Astrocyte (in vitro differentiated cells and primary cell): ENCODE measurements at regions not wholly inside any gene's neighbourhood (a gene's known extent, or its start where the extent isn't known, plus 50 kb on each side); places are given as distances from the start of the nearest gene placed in this dataset.
"Not testable (repeated sequence)": the region's sequence is repeated elsewhere in the genome, so short reads cannot be mapped to it uniquely, and the experiment has no call there.

Experiments
- DNase-seq: peaks from one replicate; pipeline ENCODE4 v3.0.0-alpha.2; 2010; ENCODE audit warnings: low read depth
- FAIRE-seq: peaks from 2 replicates; lab custom pipeline; 2011; peaks lifted over from hg19 to GRCh38; lab: Jason Lieb, UNC
- H2AFZ ChIP-seq: 2 replicates; pipeline ENCODE4 v1.6.0; 2012; ENCODE audit warnings: low read depth, low read length, inconsistent platforms
- H3K27ac ChIP-seq: 2 replicates; pipeline ENCODE4 v1.5.1; 2011; ENCODE audit warnings: low read depth, low read length, inconsistent platforms
- H3K27me3 ChIP-seq: 2 replicates; pipeline ENCODE4 v1.6.0; 2011; ENCODE audit warnings: low read length, inconsistent platforms; ENCODE audit not compliant: insufficient read depth
- H3K36me3 ChIP-seq: 2 replicates; pipeline ENCODE4 v1.5.1; 2011; ENCODE audit warnings: low read length, inconsistent platforms; ENCODE audit not compliant: insufficient read depth
- H3K4me1 ChIP-seq: 2 replicates; pipeline ENCODE4 v1.5.1; 2011; ENCODE audit warnings: low read length, inconsistent platforms; ENCODE audit not compliant: insufficient read depth
- H3K4me2 ChIP-seq: 2 replicates; pipeline ENCODE4 v1.6.0; 2012; ENCODE audit warnings: low read length, inconsistent platforms
- H3K4me3 ChIP-seq: 2 replicates; pipeline ENCODE4 v1.5.1; 2011; ENCODE audit warnings: low read depth, mild to moderate bottlenecking, low read length, inconsistent platforms; ENCODE audit not compliant: insufficient read depth
- H3K79me2 ChIP-seq: 2 replicates; pipeline ENCODE4 v1.6.0; 2012; ENCODE audit warnings: mild to moderate bottlenecking, low read length, inconsistent platforms; ENCODE audit not compliant: insufficient read depth
- H3K9ac ChIP-seq: 2 replicates; pipeline ENCODE4 v1.6.0; 2012; ENCODE audit warnings: mild to moderate bottlenecking, low read length, inconsistent platforms
- H3K9me3 ChIP-seq: 2 replicates; pipeline ENCODE4 v1.5.1; 2012; ENCODE audit warnings: low read depth, mild to moderate bottlenecking, low read length, inconsistent platforms; ENCODE audit not compliant: insufficient read depth
- H4K20me1 ChIP-seq: 2 replicates; pipeline ENCODE4 v1.6.0; 2012; ENCODE audit warnings: low read length, inconsistent platforms; ENCODE audit not compliant: insufficient read depth
- H3K27ac Mint-ChIP-seq: one replicate; pipeline ENCODE4 v1.8.0; 2021; ENCODE audit warnings: mild to moderate bottlenecking, mixed read lengths; ENCODE audit not compliant: unreplicated experiment
- H3K27me3 Mint-ChIP-seq: one replicate; pipeline ENCODE4 v1.8.0; 2021; ENCODE audit warnings: low read depth, mixed read lengths; ENCODE audit not compliant: unreplicated experiment
- H3K36me3 Mint-ChIP-seq: one replicate; pipeline ENCODE4 v1.8.0; 2021; ENCODE audit warnings: low read depth, mixed read lengths; ENCODE audit not compliant: unreplicated experiment
- H3K4me1 Mint-ChIP-seq: one replicate; pipeline ENCODE4 v1.8.0; 2021; ENCODE audit warnings: low read depth, mixed read lengths; ENCODE audit not compliant: unreplicated experiment
- H3K4me3 Mint-ChIP-seq: one replicate; pipeline ENCODE4 v1.8.0; 2021; ENCODE audit warnings: mild to moderate bottlenecking, moderate library complexity, mixed read lengths; ENCODE audit not compliant: unreplicated experiment
- H3K9me3 Mint-ChIP-seq: one replicate; pipeline ENCODE4 v1.8.0; 2021; ENCODE audit warnings: mild to moderate bottlenecking, mixed read lengths; ENCODE audit not compliant: unreplicated experiment
- EZH2 ChIP-seq: IDR thresholded peaks from 2 replicates; pipeline ENCODE4 v1.6.1; 2012; ENCODE audit warnings: mild to moderate bottlenecking, low read length, inconsistent platforms; ENCODE audit not compliant: insufficient read depth
- TF ChIP-seq, protein P1 (sequence below): IDR thresholded peaks from 2 replicates; pipeline ENCODE4 v1.5.1; 2011; ENCODE audit warnings: low read depth, mild to moderate bottlenecking, inconsistent platforms, low read length, moderate library complexity; ENCODE audit not compliant: insufficient read depth

DNA sequence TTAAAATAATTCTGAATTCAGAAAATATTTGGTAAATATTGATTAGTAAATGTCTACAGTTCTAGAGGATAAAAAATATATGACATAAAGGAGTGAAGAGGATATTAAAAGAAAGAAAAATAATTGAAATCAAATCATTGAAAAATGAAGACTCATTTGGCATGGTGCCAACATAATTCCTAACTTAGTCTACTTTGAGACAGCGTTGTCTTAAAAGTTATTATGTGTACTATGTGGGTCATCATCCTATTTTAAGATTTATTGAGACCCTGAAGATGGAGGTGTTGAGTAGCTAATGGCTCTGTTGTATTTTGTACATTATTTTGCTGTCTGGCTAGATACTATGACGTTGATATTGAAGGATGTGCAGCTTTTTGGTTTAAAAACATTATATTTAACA is 156.7 kb upstream of the PTGFR start:
- Histone ChIP-seq H3K9ac (no peak overlapping the region), H3K9me3 (no peaks in the 10 kb centered on the region), H3K27ac (no peak overlapping the region), H3K79me2 (no peaks in the 10 kb centered on the region), H4K20me1 (no peaks in the 10 kb centered on the region), H3K4me1 (peaks cover 4% of the 10 kb centered on the region), H3K27me3 (no peaks in the 10 kb centered on the region), H3K4me3 (no peak overlapping the region), H3K4me2 (no peak overlapping the region), H2AFZ (no peak overlapping the region), H3K36me3 (no peaks in the 10 kb centered on the region)
- peaks cover 4% of the 10 kb centered on the region for H3K9me3 Mint-ChIP-seq
- DNase-seq, result no peak
- TF ChIP-seq, protein P1, sequence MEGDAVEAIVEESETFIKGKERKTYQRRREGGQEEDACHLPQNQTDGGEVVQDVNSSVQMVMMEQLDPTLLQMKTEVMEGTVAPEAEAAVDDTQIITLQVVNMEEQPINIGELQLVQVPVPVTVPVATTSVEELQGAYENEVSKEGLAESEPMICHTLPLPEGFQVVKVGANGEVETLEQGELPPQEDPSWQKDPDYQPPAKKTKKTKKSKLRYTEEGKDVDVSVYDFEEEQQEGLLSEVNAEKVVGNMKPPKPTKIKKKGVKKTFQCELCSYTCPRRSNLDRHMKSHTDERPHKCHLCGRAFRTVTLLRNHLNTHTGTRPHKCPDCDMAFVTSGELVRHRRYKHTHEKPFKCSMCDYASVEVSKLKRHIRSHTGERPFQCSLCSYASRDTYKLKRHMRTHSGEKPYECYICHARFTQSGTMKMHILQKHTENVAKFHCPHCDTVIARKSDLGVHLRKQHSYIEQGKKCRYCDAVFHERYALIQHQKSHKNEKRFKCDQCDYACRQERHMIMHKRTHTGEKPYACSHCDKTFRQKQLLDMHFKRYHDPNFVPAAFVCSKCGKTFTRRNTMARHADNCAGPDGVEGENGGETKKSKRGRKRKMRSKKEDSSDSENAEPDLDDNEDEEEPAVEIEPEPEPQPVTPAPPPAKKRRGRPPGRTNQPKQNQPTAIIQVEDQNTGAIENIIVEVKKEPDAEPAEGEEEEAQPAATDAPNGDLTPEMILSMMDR, result no peak
- TF ChIP-seq EZH2, result no peak
- no peaks in the 10 kb centered on the region for H3K36me3 Mint-ChIP-seq
- no peak for FAIRE-seq
- peaks cover 2% of the 10 kb centered on the region for H3K4me1 Mint-ChIP-seq
- H3K27ac Mint-ChIP-seq, result no peak overlapping the region
- peaks cover 15% of the 10 kb centered on the region for H3K27me3 Mint-ChIP-seq
- H3K4me3 Mint-ChIP-seq, result no peak overlapping the region

GRCh38 chr1:78334952-78335351 is 155.8 kb upstream of the PTGFR start:
- Histone ChIP-seq H3K27me3 (no peaks in the 10 kb centered on the region), H4K20me1 (no peaks in the 10 kb centered on the region), H2AFZ (no peak overlapping the region), H3K79me2 (no peaks in the 10 kb centered on the region), H3K4me2 (no peak overlapping the region), H3K4me1 (peaks cover 10% of the 10 kb centered on the region), H3K4me3 (no peak overlapping the region), H3K36me3 (no peaks in the 10 kb centered on the region), H3K27ac (no peak overlapping the region), H3K9ac (no peak overlapping the region), H3K9me3 (no peaks in the 10 kb centered on the region)
- Mint-ChIP-seq H3K4me1 (peaks cover 10% of the 10 kb centered on the region), H3K27me3 (peaks cover 13% of the 10 kb centered on the region), H3K27ac (no peak overlapping the region), H3K36me3 (no peaks in the 10 kb centered on the region), H3K4me3 (no peak overlapping the region), H3K9me3 (peaks cover 5% of the 10 kb centered on the region)
- TF ChIP-seq, protein P1, result no peak
- TF ChIP-seq EZH2, result no peak
- FAIRE-seq (no peak), DNase-seq (no peak)

DNA sequence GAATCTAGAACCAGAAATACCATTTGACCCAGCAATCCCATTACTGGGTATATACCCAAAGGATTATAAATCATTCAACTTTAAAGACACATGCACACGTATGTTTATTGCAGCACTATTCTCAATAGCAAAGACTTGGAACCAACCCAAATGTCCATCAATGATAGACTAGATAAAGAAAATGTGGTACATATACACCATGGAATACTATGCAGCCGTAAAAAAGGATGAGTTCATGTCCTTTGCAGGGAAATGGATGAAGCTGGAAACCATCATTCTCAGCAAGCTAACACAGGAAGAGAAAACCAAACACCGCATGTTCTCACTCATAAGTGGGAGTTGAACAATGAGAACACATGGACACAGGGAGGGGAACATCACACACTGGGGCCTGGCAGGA is 154.0 kb upstream of the PTGFR start:
- H3K27me3 ChIP-seq, H3K79me2 ChIP-seq, H3K27ac ChIP-seq, H2AFZ ChIP-seq, H3K9me3 ChIP-seq, FAIRE-seq, H4K20me1 ChIP-seq, DNase-seq, H3K4me3 Mint-ChIP-seq, H3K36me3 ChIP-seq, H3K27ac Mint-ChIP-seq, H3K4me2 ChIP-seq, H3K4me3 ChIP-seq, H3K36me3 Mint-ChIP-seq, H3K9me3 Mint-ChIP-seq, H3K9ac ChIP-seq: not testable (repeated sequence)
- H3K4me1 Mint-ChIP-seq, result peaks cover 15% of the 10 kb centered on the region
- peaks cover 12% of the 10 kb centered on the region for H3K27me3 Mint-ChIP-seq
- H3K4me1 ChIP-seq, result peaks cover 15% of the 10 kb centered on the region
